HL-60 (cell line): ENCODE measurements at regions not wholly inside any gene's neighbourhood (a gene's known extent, or its start where the extent isn't known, plus 50 kb on each side); places are given as distances from the start of the nearest gene placed in this dataset.

Source experiments
- DNase-seq, 2 experiments: peaks; one replicate each; pipeline ENCODE4 v3.0.0-alpha.2; 2010 to 2020; ENCODE audit warnings: low read depth in 1 of 2, low spot score in 1 of 2
- H3K27ac ChIP-seq: fragments of 250-450 bp; sonication (Bioruptor Pico); replicated peaks from 2 replicates; pipeline ENCODE4 v1.5.1; 2020; ENCODE audit warnings: mild to moderate bottlenecking, moderate library complexity
- H3K27me3 ChIP-seq: fragments of 250-450 bp; sonication (Bioruptor Pico); 2 replicates; pipeline ENCODE4 v1.5.1; 2021; ENCODE audit warnings: mild to moderate bottlenecking, moderate library complexity; ENCODE audit not compliant: insufficient read depth, poor library complexity, severe bottlenecking
- H3K4me3 ChIP-seq: replicated peaks from 2 replicates; pipeline ENCODE4 v1.5.1; 2011; ENCODE audit warnings: mild to moderate bottlenecking, control low read depth, low read length; ENCODE audit not compliant: insufficient read depth
- GABPA ChIP-seq: IDR thresholded peaks from 2 replicates; pipeline ENCODE4 v1.6.1; 2012; ENCODE audit warnings: low read depth
- POLR2AphosphoS5 ChIP-seq: IDR thresholded peaks from 2 replicates; pipeline ENCODE4 v1.6.1; 2012; ENCODE audit warnings: low read depth
- REST ChIP-seq: IDR thresholded peaks from 2 replicates; pipeline ENCODE4 v1.6.1; 2012; ENCODE audit warnings: low read depth; ENCODE audit not compliant: insufficient replicate concordance
- SPI1 ChIP-seq: IDR thresholded peaks from 2 replicates; pipeline ENCODE4 v1.6.1; 2012; ENCODE audit warnings: low read depth, mild to moderate bottlenecking, borderline replicate concordance
- TF ChIP-seq, protein P1 (sequence below): IDR thresholded peaks from one replicate; pipeline ENCODE4 v1.5.1; 2011; ENCODE audit warnings: low read length, control low read depth, inconsistent platforms; ENCODE audit not compliant: insufficient read depth

GRCh38 chr7:67762516-67762915, 765.9 kb downstream of the TYW1 start:
- DNase-seq, result no peak
- no peak overlapping the region for H3K27ac ChIP-seq
- TF ChIP-seq GABPA, result no peak
- no peak for TF ChIP-seq SPI1
- TF ChIP-seq, protein P1, sequence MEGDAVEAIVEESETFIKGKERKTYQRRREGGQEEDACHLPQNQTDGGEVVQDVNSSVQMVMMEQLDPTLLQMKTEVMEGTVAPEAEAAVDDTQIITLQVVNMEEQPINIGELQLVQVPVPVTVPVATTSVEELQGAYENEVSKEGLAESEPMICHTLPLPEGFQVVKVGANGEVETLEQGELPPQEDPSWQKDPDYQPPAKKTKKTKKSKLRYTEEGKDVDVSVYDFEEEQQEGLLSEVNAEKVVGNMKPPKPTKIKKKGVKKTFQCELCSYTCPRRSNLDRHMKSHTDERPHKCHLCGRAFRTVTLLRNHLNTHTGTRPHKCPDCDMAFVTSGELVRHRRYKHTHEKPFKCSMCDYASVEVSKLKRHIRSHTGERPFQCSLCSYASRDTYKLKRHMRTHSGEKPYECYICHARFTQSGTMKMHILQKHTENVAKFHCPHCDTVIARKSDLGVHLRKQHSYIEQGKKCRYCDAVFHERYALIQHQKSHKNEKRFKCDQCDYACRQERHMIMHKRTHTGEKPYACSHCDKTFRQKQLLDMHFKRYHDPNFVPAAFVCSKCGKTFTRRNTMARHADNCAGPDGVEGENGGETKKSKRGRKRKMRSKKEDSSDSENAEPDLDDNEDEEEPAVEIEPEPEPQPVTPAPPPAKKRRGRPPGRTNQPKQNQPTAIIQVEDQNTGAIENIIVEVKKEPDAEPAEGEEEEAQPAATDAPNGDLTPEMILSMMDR, result no peak
- TF ChIP-seq POLR2AphosphoS5, result no peak
- no peak for TF ChIP-seq REST

GRCh38 chr7:67764289-67764688, 767.7 kb downstream of the TYW1 start:
- Histone ChIP-seq H3K4me3 (no peak overlapping the region), H3K27me3 (no peaks in the 10 kb centered on the region), H3K27ac (no peak overlapping the region)
- no peak for DNase-seq
- TF ChIP-seq, protein P1, result no peak
- TF ChIP-seq REST (no peak), POLR2AphosphoS5 (no peak), SPI1 (no peak)

More at GRCh38 chr7:67762516-67762915, 765.9 kb downstream of the TYW1 start:
- Histone ChIP-seq H3K27me3 (no peaks in the 10 kb centered on the region), H3K4me3 (no peak overlapping the region)

DNA sequence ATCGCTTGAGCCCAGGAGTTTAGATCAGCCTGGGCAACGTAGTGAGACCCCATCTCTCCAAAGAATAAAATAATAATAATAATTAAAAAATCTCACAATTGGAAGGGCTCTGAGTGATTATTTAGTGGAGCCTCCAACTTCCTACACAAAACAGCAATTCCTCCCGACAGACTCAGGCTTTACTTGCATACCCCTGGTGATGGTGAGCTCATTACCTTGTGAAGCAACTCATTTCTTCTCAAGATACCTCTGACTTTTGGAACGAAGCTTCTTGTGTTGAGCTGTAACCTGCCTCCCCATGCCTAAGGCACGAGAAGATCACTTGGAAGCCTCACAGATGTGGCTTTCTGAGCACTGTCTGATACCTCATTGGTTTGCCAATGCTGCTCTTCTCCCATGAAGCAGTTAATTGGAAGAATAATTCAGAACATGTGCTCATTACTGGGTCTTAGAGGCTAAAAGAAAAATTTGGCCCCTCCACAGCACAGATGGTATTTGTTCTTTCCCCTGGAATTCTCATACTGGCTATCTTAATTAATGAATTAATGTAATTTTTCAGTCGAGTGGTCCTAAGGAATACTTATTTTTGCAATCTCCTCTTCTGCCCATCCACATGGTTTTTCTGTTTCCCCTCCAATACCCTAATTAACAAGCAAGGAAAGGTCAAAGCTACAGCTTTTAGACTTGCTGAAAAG, 769.0 kb downstream of the TYW1 start:
- no peak for TF ChIP-seq SPI1
- no peak for TF ChIP-seq REST
- no peak for TF ChIP-seq POLR2AphosphoS5
- no peak for TF ChIP-seq GABPA
- TF ChIP-seq, protein P1, result no peak
- no peaks in the 10 kb centered on the region for H3K27me3 ChIP-seq
- DNase-seq, result no peak
- no peak overlapping the region for H3K27ac ChIP-seq
- no peak overlapping the region for H3K4me3 ChIP-seq
